Mucosa of descending colon (tissue), 3 donors: ENCODE measurements at regions not wholly inside any gene's neighbourhood (a gene's known extent, or its start where the extent isn't known, plus 50 kb on each side); places are given as distances from the start of the nearest gene placed in this dataset.

Experiments used
- ATAC-seq: fragments of 200-7000 bp; cut with Tn5 transposase; one replicate; pipeline ENCODE4 v1.9.1; 2020; ENCODE audit warnings: mild to moderate bottlenecking, moderate library complexity
- DNase-seq, 3 donors: peaks; one replicate each; pipeline ENCODE4 v3.0.0-alpha.2; 2020
- H3K36me3 ChIP-seq: fragments of 200-600 bp; one replicate; pipeline ENCODE4 v1.8.0; 2021; ENCODE audit warnings: low read depth, mild to moderate bottlenecking
- H3K4me1 ChIP-seq: fragments of 200-600 bp; one replicate; pipeline ENCODE4 v1.8.0; 2021; ENCODE audit warnings: low read depth, mild to moderate bottlenecking
- H3K4me3 ChIP-seq: fragments of 200-600 bp; one replicate; pipeline ENCODE4 v1.8.0; 2021; ENCODE audit warnings: mild to moderate bottlenecking
- H3K9me3 ChIP-seq: fragments of 200-600 bp; one replicate; pipeline ENCODE4 v1.8.0; 2021; ENCODE audit warnings: mild to moderate bottlenecking
- CTCF ChIP-seq: fragments of 200-600 bp; IDR thresholded peaks from one replicate; pipeline ENCODE4 v1.8.0; 2022; ENCODE audit warnings: antibody characterized with exemption, mild to moderate bottlenecking
- intact Hi-C, 2 donors: fragments of 100-400 bp; cut with DNase I in 1 of 2; cut with micrococcal nuclease in 1 of 2; formaldehyde crosslinking; loops; one replicate each; pipeline versions ENCODE4 v1.11.0 to v1.11.1; 2022; cut with DNase I, micrococcal nuclease
- donor health status: DM: no; HTN: no; CAD: no; lungs with moderate emphysema.
- donor health status: DM: no; HTN: no; CAD: no.
- donor health status: DM: no; HTN: yes; CAD: no.

GRCh38 chr6:23465912-23466311 is 660.1 kb upstream of the NRSN1 start:
- no peaks in the 10 kb centered on the region for H3K36me3 ChIP-seq
- ATAC-seq = no peak
- no peak overlapping the region for H3K4me3 ChIP-seq
- intact Hi-C loops = no loop called here
- H3K9me3 ChIP-seq = no peaks in the 10 kb centered on the region
- H3K4me1 ChIP-seq = no peaks in the 10 kb centered on the region
- TF ChIP-seq CTCF = no peak
- DNase-seq = no peak

GRCh38 chr6:23477586-23477985 is 648.4 kb upstream of the NRSN1 start:
- DNase-seq (no peak), ATAC-seq (no peak)
- intact Hi-C loops = no loop called here
- H3K9me3 ChIP-seq = no peaks in the 10 kb centered on the region
- H3K4me1 ChIP-seq = no peaks in the 10 kb centered on the region
- no peak for TF ChIP-seq CTCF
- H3K36me3 ChIP-seq = no peaks in the 10 kb centered on the region
- H3K4me3 ChIP-seq = no peak overlapping the region

DNA sequence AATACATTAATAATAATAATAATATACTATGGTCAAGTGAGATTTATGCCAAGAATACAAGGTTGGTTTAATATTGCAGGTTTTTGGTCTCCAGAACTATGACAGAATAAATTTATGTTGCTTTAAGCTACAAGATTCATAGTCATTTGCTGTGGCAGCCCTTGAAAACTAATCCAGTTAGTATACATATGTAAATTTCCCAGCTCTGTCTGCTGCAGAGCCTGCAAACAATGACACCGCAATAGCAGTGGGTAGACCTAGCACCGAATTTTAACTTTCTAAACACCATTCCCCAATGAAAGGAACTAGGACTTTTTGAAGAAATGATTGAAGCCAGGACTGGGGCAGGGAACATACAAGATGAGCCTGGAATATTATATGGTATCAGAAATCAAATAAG is 647.7 kb upstream of the NRSN1 start:
- intact Hi-C loops = no loop called here
- ATAC-seq = no peak
- no peaks in the 10 kb centered on the region for H3K36me3 ChIP-seq
- H3K9me3 ChIP-seq = no peaks in the 10 kb centered on the region
- H3K4me3 ChIP-seq = no peak overlapping the region
- no peak for TF ChIP-seq CTCF
- DNase-seq = no peak
- no peaks in the 10 kb centered on the region for H3K4me1 ChIP-seq

GRCh38 chr6:23483896-23484295 is 642.1 kb upstream of the NRSN1 start:
- ATAC-seq = no peak
- Histone ChIP-seq H3K36me3 (no peaks in the 10 kb centered on the region), H3K4me1 (no peaks in the 10 kb centered on the region), H3K4me3 (no peak overlapping the region), H3K9me3 (no peaks in the 10 kb centered on the region)
- intact Hi-C loops = no loop called here
- DNase-seq = no peak
- TF ChIP-seq CTCF = no peak

GRCh38 chr6:23494367-23494766 is 631.6 kb upstream of the NRSN1 start:
- ATAC-seq (no peak), DNase-seq (no peak)
- Histone ChIP-seq H3K9me3 (no peaks in the 10 kb centered on the region), H3K36me3 (no peaks in the 10 kb centered on the region), H3K4me3 (no peak overlapping the region), H3K4me1 (no peaks in the 10 kb centered on the region)
- intact Hi-C loops = no loop called here
- TF ChIP-seq CTCF = no peak

DNA sequence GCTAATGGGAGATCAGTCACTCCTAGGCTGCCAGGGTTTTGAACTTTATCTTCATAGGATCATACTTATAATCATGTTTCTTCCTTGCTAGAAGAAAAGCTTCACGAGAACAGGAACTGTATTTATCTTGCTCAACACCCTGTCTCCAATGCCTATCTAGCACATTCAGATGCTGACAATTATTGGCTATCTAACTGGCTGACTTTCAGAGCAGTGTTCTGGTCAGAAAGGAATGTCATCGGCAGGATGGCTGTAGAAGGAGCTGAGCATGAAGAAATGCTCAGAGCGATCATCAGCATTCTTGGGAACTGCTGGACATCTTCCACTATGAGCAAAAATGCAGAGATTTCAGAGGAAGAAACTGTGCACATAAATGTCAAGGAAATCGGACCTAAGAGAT is 628.0 kb upstream of the NRSN1 start:
- H3K4me1 ChIP-seq = no peaks in the 10 kb centered on the region
- ATAC-seq (no peak), DNase-seq (no peak)
- H3K4me3 ChIP-seq = no peak overlapping the region
- intact Hi-C loops = no loop called here
- TF ChIP-seq CTCF = no peak
- H3K9me3 ChIP-seq = no peaks in the 10 kb centered on the region
- no peaks in the 10 kb centered on the region for H3K36me3 ChIP-seq
